Head of caudate nucleus (tissue), 42 donors: ENCODE measurements at regions not wholly inside any gene's neighbourhood (a gene's known extent, or its start where the extent isn't known, plus 50 kb on each side); places are given as distances from the start of the nearest gene placed in this dataset.

Experiments
- DNase-seq, 42 donors: peaks; one replicate each; pipeline versions ENCODE4 v3.0.0 to v3.0.0-alpha.2; 2020 to 2021; ENCODE audit warnings: mixed read lengths in 7 of 42
- intact Hi-C: fragments of 100-400 bp; cut with DNase I; formaldehyde crosslinking; loops from one replicate; pipeline ENCODE4 v1.15.0; 2022

GRCh38 chr9:134267305-134267880 lies 58.9 kb upstream of the RXRA start:
- intact Hi-C loops = no loop called here
- DNase-seq = no peak

- intact Hi-C loops = no loop called here
- DNase-seq = peak in 8 of 42 donors; percentile 14 to 64 (median 30)
These were observed 58.2 kb upstream of the RXRA start for GRCh38 chr9:134267881-134268724.

GRCh38 chr9:134268747-134269146 lies 57.5 kb upstream of the RXRA start:
- intact Hi-C loops = no loop called here
- DNase-seq = no peak

GRCh38 chr9:134271338-134272301 lies 54.6 kb upstream of the RXRA start:
- intact Hi-C loops = no loop called here

GRCh38 chr9:134272302-134273023 lies 53.8 kb upstream of the RXRA start:
- DNase-seq = no peak
- intact Hi-C loops = no loop called here

More at GRCh38 chr9:134271338-134272301, 54.6 kb upstream of the RXRA start:
- DNase-seq = no peak

GRCh38 chr9:134273647-134274046 lies 52.6 kb upstream of the RXRA start:
- intact Hi-C loops = no loop called here

GRCh38 chr9:134275375-134275774 lies 50.9 kb upstream of the RXRA start:
- intact Hi-C loops = no loop called here
- DNase-seq = no peak

More at GRCh38 chr9:134273647-134274046, 52.6 kb upstream of the RXRA start:
- no peak for DNase-seq

GRCh38 chr9:134276453-134277245 lies 49.6 kb upstream of the RXRA start:
- intact Hi-C loops = no loop called here
- DNase-seq = no peak
